COLO829 (cell line): ENCODE measurements at regions not wholly inside any gene's neighbourhood (a gene's known extent, or its start where the extent isn't known, plus 50 kb on each side); places are given as distances from the start of the nearest gene placed in this dataset.
"Not testable (repeated sequence)": the region's sequence is repeated elsewhere in the genome, so short reads cannot be mapped to it uniquely, and the experiment has no call there.

Experiments used
- DNase-seq: peaks from one replicate; pipeline ENCODE4 v3.0.0; 2012; ENCODE audit warnings: low spot score

GRCh38 chr7:159207951-159208350 lies 63.3 kb upstream of the VIPR2 start:
- DNase-seq, result no peak

GRCh38 chr7:159207393-159207792 lies 62.7 kb upstream of the VIPR2 start:
- no peak for DNase-seq

- no peak for DNase-seq
Measured at GRCh38 chr7:159205833-159206232, 61.2 kb upstream of the VIPR2 start.

GRCh38 chr7:159204664-159205063 lies 60.0 kb upstream of the VIPR2 start:
- DNase-seq, result no peak

GRCh38 chr7:159203253-159203652 lies 58.6 kb upstream of the VIPR2 start:
- DNase-seq, result not testable (repeated sequence)

- DNase-seq, result no peak
Measured at GRCh38 chr7:159201722-159202330, 57.2 kb upstream of the VIPR2 start.

- no peak for DNase-seq
Measured at GRCh38 chr7:159200421-159200820, 55.8 kb upstream of the VIPR2 start.

GRCh38 chr7:159198016-159198724 lies 53.5 kb upstream of the VIPR2 start:
- DNase-seq, result no peak

GRCh38 chr7:159197066-159197975 lies 52.7 kb upstream of the VIPR2 start:
- DNase-seq, result no peak

- DNase-seq, result no peak
Measured at GRCh38 chr7:159196584-159196983, 51.9 kb upstream of the VIPR2 start.

- DNase-seq, result no peak
Measured at GRCh38 chr7:159195946-159196345, 51.3 kb upstream of the VIPR2 start.
